Activated CD8-positive, alpha-beta T cell treated with anti-CD3 and anti-CD28 coated beads for 36 hours (primary cell): ENCODE measurements at regions not wholly inside any gene's neighbourhood (a gene's known extent, or its start where the extent isn't known, plus 50 kb on each side); places are given as distances from the start of the nearest gene placed in this dataset.
"Not testable (repeated sequence)": the region's sequence is repeated elsewhere in the genome, so short reads cannot be mapped to it uniquely, and the experiment has no call there.

ENCODE experiments used
- ATAC-seq: fragments of 200-7000 bp; cut with Tn5 transposase; one replicate; pipeline ENCODE4 v1.10.0; 2021; ENCODE audit warnings: mild to moderate bottlenecking, moderate library complexity
- CTCF ChIA-PET: fragments of 350-600 bp; sonication (Branson Sonifier 250); formaldehyde crosslinking; loops from one replicate; lab custom pipeline; 2021; ENCODE audit warnings: antibody characterized with exemption; lab: Charles Lee
- POLR2A ChIA-PET: fragments of 350-600 bp; sonication (Branson Sonifier 250); formaldehyde crosslinking; loops from one replicate; lab custom pipeline; 2021; ENCODE audit warnings: antibody characterized with exemption; lab: Charles Lee
- DNase-seq: peaks from one replicate; pipeline ENCODE4 v3.0.0-alpha.2; 2020
- H3K27ac Mint-ChIP-seq: one replicate; pipeline ENCODE4 v1.8.0; 2021; ENCODE audit warnings: mild to moderate bottlenecking, mixed read lengths
- H3K27me3 Mint-ChIP-seq: one replicate; pipeline ENCODE4 v1.8.0; 2021; ENCODE audit warnings: mixed read lengths
- H3K36me3 Mint-ChIP-seq: one replicate; pipeline ENCODE4 v1.8.0; 2021; ENCODE audit warnings: low read depth, mixed read lengths
- H3K4me1 Mint-ChIP-seq: one replicate; pipeline ENCODE4 v1.8.0; 2021; ENCODE audit warnings: low read depth, mixed read lengths
- H3K4me3 Mint-ChIP-seq: one replicate; pipeline ENCODE4 v1.8.0; 2021; ENCODE audit warnings: mild to moderate bottlenecking, moderate library complexity, mixed read lengths
- H3K9me3 Mint-ChIP-seq: one replicate; pipeline ENCODE4 v1.8.0; 2021; ENCODE audit warnings: mixed read lengths
- intact Hi-C: fragments of 100-400 bp; cut with micrococcal nuclease; formaldehyde crosslinking; loops from one replicate; pipeline ENCODE4 v1.10.0; 2022
- TF ChIP-seq, protein P1 (sequence below): fragments of 200-600 bp; IDR thresholded peaks from one replicate; pipeline ENCODE4 v1.8.0; 2022; ENCODE audit warnings: antibody characterized with exemption, mild to moderate bottlenecking

DNA sequence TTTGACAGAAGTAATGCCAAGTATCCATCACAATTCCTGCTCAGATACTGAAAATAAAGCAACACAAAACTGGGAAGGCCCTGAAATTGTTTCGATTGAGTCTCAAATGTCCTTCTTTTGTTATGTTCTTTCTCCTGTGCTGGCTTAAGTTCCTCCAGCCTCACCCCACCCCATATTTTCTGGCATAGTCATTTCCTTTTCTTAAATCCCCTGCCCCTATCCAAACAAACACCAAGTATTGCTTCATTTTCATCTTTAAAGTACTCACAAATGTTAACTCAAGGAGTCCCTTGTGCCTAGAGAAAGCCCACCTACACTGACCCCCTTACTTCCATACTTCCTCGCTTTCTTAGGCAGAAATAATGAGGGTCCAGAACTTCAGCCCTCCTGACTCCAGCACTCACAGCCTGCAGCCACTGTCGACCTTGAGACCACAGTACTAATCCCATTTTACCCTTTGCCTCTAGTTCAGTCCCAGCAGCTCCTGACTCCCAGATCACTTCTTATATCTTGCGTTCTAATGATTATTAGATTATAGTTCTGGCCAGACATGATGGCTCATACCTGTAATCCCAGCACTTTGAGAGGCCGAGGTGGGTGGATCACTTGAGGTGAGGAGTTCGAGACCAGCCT is 73.2 kb upstream of the ST8SIA6 start:
- POLR2A ChIA-PET, result no interaction called here
- DNase-seq, result no peak
- TF ChIP-seq, protein P1, sequence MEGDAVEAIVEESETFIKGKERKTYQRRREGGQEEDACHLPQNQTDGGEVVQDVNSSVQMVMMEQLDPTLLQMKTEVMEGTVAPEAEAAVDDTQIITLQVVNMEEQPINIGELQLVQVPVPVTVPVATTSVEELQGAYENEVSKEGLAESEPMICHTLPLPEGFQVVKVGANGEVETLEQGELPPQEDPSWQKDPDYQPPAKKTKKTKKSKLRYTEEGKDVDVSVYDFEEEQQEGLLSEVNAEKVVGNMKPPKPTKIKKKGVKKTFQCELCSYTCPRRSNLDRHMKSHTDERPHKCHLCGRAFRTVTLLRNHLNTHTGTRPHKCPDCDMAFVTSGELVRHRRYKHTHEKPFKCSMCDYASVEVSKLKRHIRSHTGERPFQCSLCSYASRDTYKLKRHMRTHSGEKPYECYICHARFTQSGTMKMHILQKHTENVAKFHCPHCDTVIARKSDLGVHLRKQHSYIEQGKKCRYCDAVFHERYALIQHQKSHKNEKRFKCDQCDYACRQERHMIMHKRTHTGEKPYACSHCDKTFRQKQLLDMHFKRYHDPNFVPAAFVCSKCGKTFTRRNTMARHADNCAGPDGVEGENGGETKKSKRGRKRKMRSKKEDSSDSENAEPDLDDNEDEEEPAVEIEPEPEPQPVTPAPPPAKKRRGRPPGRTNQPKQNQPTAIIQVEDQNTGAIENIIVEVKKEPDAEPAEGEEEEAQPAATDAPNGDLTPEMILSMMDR, result no peak

DNA sequence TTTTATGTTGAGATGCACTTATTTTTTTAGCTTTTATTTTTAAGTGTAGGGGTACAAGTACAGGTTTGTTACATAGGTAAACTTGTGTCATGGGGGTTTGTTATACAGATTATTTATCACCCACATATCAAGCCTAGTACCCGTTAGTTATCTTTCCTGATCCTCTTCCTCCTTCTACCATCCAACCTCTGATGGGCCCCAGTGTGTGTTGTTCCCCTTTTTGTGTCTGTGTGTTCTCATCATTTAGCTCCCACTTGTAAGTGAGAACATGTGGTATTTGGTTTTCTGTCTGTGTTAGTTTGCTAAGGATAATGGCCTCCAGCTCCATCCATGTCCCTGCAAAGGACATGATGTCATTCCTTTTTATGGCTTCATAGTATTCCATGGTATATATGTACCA is 72.2 kb upstream of the ST8SIA6 start:
- POLR2A ChIA-PET, H3K27me3 Mint-ChIP-seq, intact Hi-C loops, H3K36me3 Mint-ChIP-seq, DNase-seq, ATAC-seq, H3K9me3 Mint-ChIP-seq, H3K4me3 Mint-ChIP-seq, CTCF ChIA-PET, H3K27ac Mint-ChIP-seq, H3K4me1 Mint-ChIP-seq: not testable (repeated sequence)

More for the DNA sequence above, 73.2 kb upstream of the ST8SIA6 start:
- Mint-ChIP-seq H3K4me3 (no peak overlapping the region), H3K36me3 (no peaks in the 10 kb centered on the region), H3K27me3 (peaks cover 10% of the 10 kb centered on the region), H3K27ac (no peak overlapping the region), H3K9me3 (peaks cover 1% of the 10 kb centered on the region), H3K4me1 (no peaks in the 10 kb centered on the region)
- no peak for ATAC-seq
- intact Hi-C loops, result no loop called here
- CTCF ChIA-PET, result no interaction called here

DNA sequence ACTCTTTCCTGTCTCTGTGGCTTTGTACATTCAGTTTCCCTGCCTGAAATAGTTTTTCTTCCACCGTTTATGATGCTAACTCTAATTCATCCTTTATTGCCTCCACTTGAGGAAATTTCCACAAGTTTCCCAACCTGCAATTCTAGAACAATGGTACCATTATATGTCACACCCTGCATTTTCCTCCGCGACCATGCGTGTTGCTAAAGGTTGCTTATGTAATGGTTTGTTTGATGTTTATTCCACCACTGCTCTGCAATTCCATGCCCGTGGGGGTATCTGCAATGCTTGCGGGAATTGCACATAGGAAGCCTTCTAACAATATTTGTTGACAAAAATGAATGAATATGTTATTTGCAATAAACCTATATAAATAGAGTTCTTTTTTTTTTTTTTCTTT is 69.5 kb upstream of the ST8SIA6 start:
- Mint-ChIP-seq H3K27ac (no peak overlapping the region), H3K4me3 (no peak overlapping the region), H3K27me3 (peaks cover 10% of the 10 kb centered on the region), H3K36me3 (no peaks in the 10 kb centered on the region), H3K4me1 (no peaks in the 10 kb centered on the region), H3K9me3 (peaks cover 1% of the 10 kb centered on the region)
- ChIA-PET CTCF (no interaction called here), POLR2A (no interaction called here)
- intact Hi-C loops, result no loop called here
- DNase-seq (no peak), ATAC-seq (no peak)
- TF ChIP-seq, protein P1, result no peak

DNA sequence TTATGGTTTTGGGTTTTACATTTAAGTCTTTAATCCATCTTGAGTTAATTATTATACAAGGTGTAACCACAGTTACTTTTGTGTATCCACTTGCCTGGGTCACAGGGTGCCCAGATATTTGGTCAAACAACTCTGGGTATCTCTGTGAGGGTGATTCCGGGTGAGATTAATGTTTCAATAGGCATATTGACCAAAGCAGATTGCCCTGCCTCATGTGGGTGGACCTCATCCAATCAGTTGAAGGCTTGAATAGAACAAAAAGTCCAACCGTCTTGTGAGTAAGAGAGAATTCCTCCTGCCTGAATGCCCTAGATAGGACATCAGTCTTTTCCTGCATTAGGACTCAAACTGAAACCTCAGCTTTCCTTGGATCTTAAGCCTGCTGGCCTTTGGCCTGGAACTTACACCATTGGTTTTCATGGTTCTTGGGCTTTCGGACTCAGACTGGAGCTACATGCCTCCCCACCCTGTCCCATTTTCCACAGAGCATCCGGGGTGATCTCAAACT is 68.9 kb upstream of the ST8SIA6 start:
- DNase-seq (no peak), ATAC-seq (no peak)
- no peak overlapping the region for H3K4me3 Mint-ChIP-seq
- intact Hi-C loops, result no loop called here
- POLR2A ChIA-PET, result no interaction called here
- peaks cover 10% of the 10 kb centered on the region for H3K27me3 Mint-ChIP-seq
- no peak overlapping the region for H3K27ac Mint-ChIP-seq
- no peaks in the 10 kb centered on the region for H3K4me1 Mint-ChIP-seq
- no peaks in the 10 kb centered on the region for H3K36me3 Mint-ChIP-seq
- H3K9me3 Mint-ChIP-seq, result peaks cover 1% of the 10 kb centered on the region
- CTCF ChIA-PET, result interaction anchor here (0.6 kb wide), 1 partner anchor 75 kb away, joined by 3 read pairs; no protein-coding TSS in a partner anchor
- TF ChIP-seq, protein P1, result no peak

DNA sequence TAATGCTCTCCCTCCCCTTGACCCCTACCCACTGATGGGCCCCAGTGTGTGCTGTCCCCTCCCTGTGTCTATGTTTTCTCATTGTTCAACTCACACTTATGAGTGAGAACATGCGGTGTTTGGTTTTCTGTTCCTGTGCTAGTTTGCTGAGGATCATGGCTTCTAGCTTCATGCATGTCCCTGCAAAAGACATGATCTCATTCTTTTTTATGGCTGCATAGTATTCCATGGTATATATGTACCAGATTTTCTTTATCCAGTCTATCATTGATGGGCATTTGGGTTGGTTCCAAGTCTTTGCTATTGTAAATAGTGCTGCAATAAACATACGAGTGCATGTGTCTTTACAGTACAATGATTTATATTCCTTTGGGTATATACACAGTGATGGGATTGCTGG is 67.9 kb upstream of the ST8SIA6 start:
- H3K27me3 Mint-ChIP-seq, H3K4me1 Mint-ChIP-seq, POLR2A ChIA-PET, H3K4me3 Mint-ChIP-seq, CTCF ChIA-PET, ATAC-seq, DNase-seq, H3K27ac Mint-ChIP-seq, H3K9me3 Mint-ChIP-seq, H3K36me3 Mint-ChIP-seq, intact Hi-C loops: not testable (repeated sequence)

DNA sequence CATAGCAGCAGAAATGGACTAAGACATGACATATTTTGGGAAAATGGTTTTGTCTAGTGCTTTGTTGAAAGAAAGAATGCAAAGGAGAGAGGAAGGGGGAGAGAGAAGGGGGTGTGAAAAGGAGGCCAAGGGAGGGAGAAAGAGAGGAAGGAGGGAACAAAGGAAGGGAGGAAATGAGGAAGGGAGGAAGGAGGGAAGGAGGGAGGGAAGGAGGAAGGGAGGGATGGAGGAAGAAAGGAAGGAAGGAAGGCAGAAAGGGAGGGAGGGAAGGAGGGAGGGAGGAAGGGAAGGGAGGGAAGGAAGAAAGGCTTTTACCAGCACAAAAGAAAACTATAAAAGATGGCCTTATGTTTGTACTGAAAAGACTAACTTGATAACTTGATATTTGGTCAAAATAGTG is 65.1 kb upstream of the ST8SIA6 start:
- Mint-ChIP-seq H3K36me3 (no peaks in the 10 kb centered on the region), H3K4me3 (no peak overlapping the region), H3K9me3 (peaks cover 1% of the 10 kb centered on the region), H3K27ac (no peak overlapping the region), H3K4me1 (no peaks in the 10 kb centered on the region), H3K27me3 (peaks cover 3% of the 10 kb centered on the region)
- DNase-seq (no peak), ATAC-seq (no peak)
- CTCF ChIA-PET, result no interaction called here
- TF ChIP-seq, protein P1, result no peak
- POLR2A ChIA-PET, result no interaction called here
- intact Hi-C loops, result no loop called here
